Endothelial cell of umbilical vein (primary cell): ENCODE measurements at regions not wholly inside any gene's neighbourhood (a gene's known extent, or its start where the extent isn't known, plus 50 kb on each side); places are given as distances from the start of the nearest gene placed in this dataset.

Source experiments
- BruUV-seq: library from RNA; stranded (reverse); fragments of 400-500 nt; replicated peaks from 2 replicates; lab custom pipeline; 2021; lab: Mats Ljungman, UMichigan
- CTCF ChIA-PET: fragments of 300-600, 350-600 bp; sonication (Branson Sonifier 250); formaldehyde crosslinking; loops from one replicate; lab custom pipeline; 2021; ENCODE audit warnings: antibody characterized with exemption, inconsistent platforms; lab: Charles Lee
- POLR2A ChIA-PET: fragments of 300-600, 350-600 bp; sonication (Branson Sonifier 250); formaldehyde crosslinking; loops from one replicate; lab custom pipeline; 2021; ENCODE audit warnings: antibody characterized with exemption, inconsistent platforms; lab: Charles Lee
- DNase-seq: peaks from one replicate; pipeline ENCODE4 v3.0.0-alpha.2; 2011; ENCODE audit warnings: low read depth, low spot score
- FAIRE-seq: peaks from 2 replicates; lab custom pipeline; 2011; peaks lifted over from hg19 to GRCh38; lab: Jason Lieb, UNC
- H2AFZ ChIP-seq: 2 replicates; pipeline ENCODE4 v1.6.0; 2012; ENCODE audit warnings: low read depth, low read length, control low read depth, inconsistent platforms
- H3K27ac ChIP-seq: 2 replicates; pipeline ENCODE4 v1.5.1; 2011; ENCODE audit warnings: low read depth, mild to moderate bottlenecking, control low read depth, low read length, moderate library complexity; ENCODE audit not compliant: insufficient read depth
- H3K27me3 ChIP-seq, 2 experiments: 2 replicates each; pipeline versions ENCODE4 v1.6.0 to v1.6.1; 2011; ENCODE audit warnings: low read length in 2 of 2, mixed read lengths in 1 of 2; ENCODE audit not compliant: control insufficient read depth in 2 of 2, insufficient read depth in 2 of 2
- H3K36me3 ChIP-seq, 2 experiments: 2 replicates in 1 of 2; 3 replicates in 1 of 2; pipeline ENCODE4 v1.5.1; 2011; ENCODE audit warnings: low read length in 2 of 2, mild to moderate bottlenecking in 1 of 2, moderate library complexity in 1 of 2; ENCODE audit not compliant: control insufficient read depth in 2 of 2, insufficient read depth in 2 of 2; ENCODE audit errors: extremely low read depth in 1 of 2
- H3K4me1 ChIP-seq: 3 replicates; pipeline ENCODE4 v1.5.1; 2011; ENCODE audit warnings: mild to moderate bottlenecking, low read length; ENCODE audit not compliant: control insufficient read depth, insufficient read depth; ENCODE audit errors: extremely low read depth
- H3K4me2 ChIP-seq: 2 replicates; pipeline ENCODE4 v1.6.1; 2011; ENCODE audit warnings: low read length, control low read depth, mixed read lengths; ENCODE audit not compliant: insufficient read depth
- H3K4me3 ChIP-seq, 3 experiments: fragments of 200-600 bp in 1 of 3; sonication (generic), shearing (Covaris generic) in 1 of 3; replicated peaks in 1 of 3; 2 replicates each; pipeline ENCODE4 v1.5.1; 2011 to 2016; ENCODE audit warnings: control low read depth in 3 of 3, low read length in 3 of 3, mild to moderate bottlenecking in 2 of 3, inconsistent platforms in 1 of 3, low read depth in 1 of 3, moderate library complexity in 1 of 3; ENCODE audit not compliant: insufficient read depth in 1 of 3
- H3K79me2 ChIP-seq: 2 replicates; pipeline ENCODE4 v1.6.0; 2012; ENCODE audit warnings: low read length, inconsistent platforms; ENCODE audit not compliant: control insufficient read depth, insufficient read depth
- H3K9ac ChIP-seq: replicated peaks from 2 replicates; pipeline ENCODE3; 2011; ENCODE audit warnings: low read length, control low read depth; ENCODE audit not compliant: insufficient read depth; ENCODE audit errors: extremely low read depth
- H3K9me1 ChIP-seq: replicated peaks from 3 replicates; pipeline ENCODE4 v1.6.0; 2011; ENCODE audit warnings: mild to moderate bottlenecking, low read length; ENCODE audit not compliant: control insufficient read depth, insufficient read depth; ENCODE audit errors: extremely low read depth
- H3K9me3 ChIP-seq: replicated peaks from 2 replicates; pipeline ENCODE4 v1.5.1; 2012; ENCODE audit warnings: low read length, inconsistent platforms; ENCODE audit not compliant: control insufficient read depth, insufficient read depth
- H4K20me1 ChIP-seq: replicated peaks from 2 replicates; pipeline ENCODE3; 2011; ENCODE audit warnings: mild to moderate bottlenecking, low read length; ENCODE audit not compliant: control insufficient read depth, insufficient read depth; ENCODE audit errors: extremely low read depth
- CTCF ChIP-seq, 2 donors: IDR thresholded peaks; 1 replicate in 1 of 2; 2 replicates in 1 of 2; pipeline ENCODE4 v1.5.1; 2011; ENCODE audit warnings: low read length in 2 of 2, mild to moderate bottlenecking in 2 of 2, moderate library complexity in 2 of 2, control low read depth in 1 of 2, inconsistent platforms in 1 of 2, low read depth in 1 of 2; ENCODE audit not compliant: insufficient read depth in 1 of 2; ENCODE audit errors: extremely low read depth in 1 of 2
- EZH2 ChIP-seq: IDR thresholded peaks from 2 replicates; pipeline ENCODE4 v1.6.1; 2012; ENCODE audit warnings: borderline replicate concordance, low read depth, mild to moderate bottlenecking, moderate library complexity, low read length, inconsistent platforms; ENCODE audit not compliant: severe bottlenecking
- FOS ChIP-seq: IDR thresholded peaks from 2 replicates; pipeline ENCODE4 v1.6.1; 2011; ENCODE audit warnings: mild to moderate bottlenecking, low read length, moderate library complexity, borderline replicate concordance; ENCODE audit not compliant: insufficient read depth
- GATA2 ChIP-seq: IDR thresholded peaks from 2 replicates; pipeline ENCODE4 v1.7.0; 2011; ENCODE audit warnings: low read depth, mild to moderate bottlenecking, moderate library complexity, mixed read lengths, low read length; ENCODE audit not compliant: insufficient read length, insufficient read depth
- JUN ChIP-seq: IDR thresholded peaks from 2 replicates; pipeline ENCODE4 v1.6.1; 2011; ENCODE audit warnings: borderline replicate concordance, low read depth; ENCODE audit not compliant: insufficient read length, insufficient read depth
- MAX ChIP-seq: IDR thresholded peaks from 2 replicates; pipeline ENCODE4 v1.6.1; 2011; ENCODE audit not compliant: insufficient read depth, insufficient read length
- MYC ChIP-seq: IDR thresholded peaks from one replicate; pipeline ENCODE4 v1.6.1; 2011; ENCODE audit warnings: mild to moderate bottlenecking, low read depth, low read length
- POLR2A ChIP-seq: IDR thresholded peaks from 2 replicates; pipeline ENCODE4 v1.6.1; 2012; ENCODE audit warnings: low read depth, mild to moderate bottlenecking, control low read depth, low read length
- POLR2AphosphoS5 ChIP-seq: IDR thresholded peaks from 2 replicates; pipeline ENCODE4 v1.6.1; 2012; ENCODE audit warnings: low read depth, mild to moderate bottlenecking, control low read depth, low read length, moderate library complexity; ENCODE audit not compliant: insufficient read depth
- dilution Hi-C: fragments of 300-500 bp; cut with MboI; formaldehyde crosslinking; loops from one replicate; pipeline ENCODE4 v1.15.0; 2019; ENCODE audit warnings: low sequenced_read_pairs; ENCODE audit not compliant: extremely low pct_ligation_motif_present
- intact Hi-C: fragments of 100-400 bp; cut with micrococcal nuclease; formaldehyde crosslinking; loops from one replicate; pipeline ENCODE4 v1.10.0; 2022

GRCh38 chr9:107106416-107106815 is 176.7 kb upstream of the RAD23B start:
- Histone ChIP-seq H3K9me1 (no peaks in the 10 kb centered on the region), H3K9ac (no peak overlapping the region), H3K36me3 (no peaks in the 10 kb centered on the region), H3K27ac (no peak overlapping the region), H3K4me3 (no peak overlapping the region), H3K9me3 (no peaks in the 10 kb centered on the region), H2AFZ (no peak overlapping the region), H4K20me1 (no peaks in the 10 kb centered on the region), H3K4me1 (no peaks in the 10 kb centered on the region), H3K4me2 (no peak overlapping the region), H3K79me2 (no peaks in the 10 kb centered on the region), H3K27me3 (no peaks in the 10 kb centered on the region)
- intact Hi-C loops, result no loop called here
- no TSS peak for BruUV-seq
- TF ChIP-seq POLR2A (no peak), FOS (no peak), CTCF (IDR thresholded peaks at IDR 0.05; ENCODE audit: extremely low read depth in 1 of 2, insufficient read depth in 1 of 2, low read depth in 1 of 2, low read length in 2 of 2) (no peak), POLR2AphosphoS5 (no peak), MAX (no peak), JUN (no peak), GATA2 (no peak), EZH2 (no peak), MYC (no peak)
- no peak for DNase-seq
- FAIRE-seq, result no peak
- ChIA-PET POLR2A (no interaction called here), CTCF (no interaction called here)
- dilution Hi-C loops, result no loop called here
